Stimulated activated CD4-positive, alpha-beta T cell treated with anti-CD3 and anti-CD28 coated beads, Interleukin-15, amount 100 ng/mL, for 24 hours (primary cell): ENCODE measurements at regions not wholly inside any gene's neighbourhood (a gene's known extent, or its start where the extent isn't known, plus 50 kb on each side); places are given as distances from the start of the nearest gene placed in this dataset.

Experiments used
- DNase-seq: peaks from one replicate; pipeline ENCODE4 v3.0.0-alpha.2; 2020

GRCh38 chr13:78420814-78421213 lies 182.5 kb downstream of the POU4F1 start:
- no peak for DNase-seq

GRCh38 chr13:78413887-78414553 lies 189.3 kb downstream of the POU4F1 start:
- no peak for DNase-seq

GRCh38 chr13:78410847-78411246 lies 192.5 kb downstream of the POU4F1 start:
- no peak for DNase-seq

- DNase-seq: no peak
Measured at GRCh38 chr13:78410164-78410563, 193.2 kb downstream of the POU4F1 start.

- no peak for DNase-seq
Measured at GRCh38 chr13:78409172-78409571, 194.2 kb downstream of the POU4F1 start.

GRCh38 chr13:78404846-78405360 lies 198.4 kb downstream of the POU4F1 start:
- DNase-seq: no peak

- DNase-seq: no peak
Measured at GRCh38 chr13:78402708-78403400, 200.5 kb downstream of the POU4F1 start.

GRCh38 chr13:78401873-78402707 lies 201.3 kb downstream of the POU4F1 start:
- DNase-seq: no peak

- DNase-seq: no peak
Measured at GRCh38 chr13:78398743-78399410, 204.5 kb downstream of the POU4F1 start.

GRCh38 chr13:78393286-78394142 lies 209.8 kb downstream of the POU4F1 start:
- no peak for DNase-seq

- no peak for DNase-seq
Measured at GRCh38 chr13:78383899-78384298, 219.5 kb downstream of the POU4F1 start.

- DNase-seq: no peak
Measured at GRCh38 chr13:78383071-78383484, 220.3 kb downstream of the POU4F1 start.

- no peak for DNase-seq
Measured at GRCh38 chr13:78382491-78382890, 220.9 kb downstream of the POU4F1 start.

- no peak for DNase-seq
Measured at GRCh38 chr13:78376822-78377221, 226.5 kb downstream of the POU4F1 start.

- no peak for DNase-seq
Measured at GRCh38 chr13:78376033-78376432, 227.3 kb downstream of the POU4F1 start.

GRCh38 chr13:78372581-78372980 lies 230.8 kb downstream of the POU4F1 start:
- DNase-seq: no peak

- no peak for DNase-seq
Measured at GRCh38 chr13:78370231-78370630, 233.1 kb downstream of the POU4F1 start.

GRCh38 chr13:78364711-78365110 lies 238.6 kb downstream of the POU4F1 start:
- no peak for DNase-seq

- DNase-seq: no peak
Measured at GRCh38 chr13:78341032-78341431, 262.3 kb downstream of the POU4F1 start.

GRCh38 chr13:78339927-78340326 lies 263.4 kb downstream of the POU4F1 start:
- DNase-seq: no peak

- DNase-seq: no peak
Measured at GRCh38 chr13:78334059-78334458, 269.3 kb downstream of the POU4F1 start.

GRCh38 chr13:78326633-78327032 lies 276.7 kb downstream of the POU4F1 start:
- DNase-seq: no peak
